Natural killer cell (primary cell): ENCODE measurements at regions not wholly inside any gene's neighbourhood (a gene's known extent, or its start where the extent isn't known, plus 50 kb on each side); places are given as distances from the start of the nearest gene placed in this dataset.

ENCODE experiments used
- ATAC-seq, 3 donors: fragments of 150-1000 bp in 2 of 3; fragments of 200-7000 bp in 1 of 3; cut with Tn5 transposase; 1 replicate in 1 of 3; 2 replicates in 2 of 3; pipeline ENCODE4 v1.10.0; 2021; ENCODE audit warnings: mild to moderate bottlenecking in 2 of 3, moderate library complexity in 2 of 3
- DNase-seq, 2 donors: peaks; one replicate each; pipeline versions ENCODE4 v3.0.0 to v3.0.0-alpha.2; 2013 to 2021; ENCODE audit warnings: mixed read lengths in 1 of 2
- H3K27ac ChIP-seq: one replicate; pipeline ENCODE4 v1.5.1; 2013; ENCODE audit warnings: mild to moderate bottlenecking, low read length
- H3K27me3 ChIP-seq: one replicate; pipeline ENCODE4 v1.6.1; 2013; ENCODE audit warnings: low read length; ENCODE audit not compliant: control insufficient read depth, insufficient read depth
- H3K36me3 ChIP-seq: one replicate; pipeline ENCODE4 v1.6.1; 2013; ENCODE audit warnings: low read length; ENCODE audit not compliant: control insufficient read depth, insufficient read depth
- H3K4me1 ChIP-seq: one replicate; pipeline ENCODE4 v1.6.1; 2013; ENCODE audit warnings: low read length; ENCODE audit not compliant: control insufficient read depth, insufficient read depth
- H3K4me3 ChIP-seq: one replicate; pipeline ENCODE4 v1.5.1; 2013; ENCODE audit warnings: low read length
- H3K9me3 ChIP-seq: one replicate; pipeline ENCODE4 v1.6.1; 2013; ENCODE audit warnings: low read length; ENCODE audit not compliant: control insufficient read depth, insufficient read depth
- H3K27ac Mint-ChIP-seq, 2 donors: one replicate each; pipeline ENCODE4 v1.8.0; 2022; ENCODE audit warnings: mild to moderate bottlenecking in 2 of 2, mixed read lengths in 2 of 2, moderate library complexity in 1 of 2
- H3K27me3 Mint-ChIP-seq, 2 donors: one replicate each; pipeline ENCODE4 v1.8.0; 2022; ENCODE audit warnings: low read depth in 2 of 2, mixed read lengths in 2 of 2
- H3K36me3 Mint-ChIP-seq: one replicate; pipeline ENCODE4 v1.8.0; 2022; ENCODE audit warnings: mixed read lengths
- H3K4me1 Mint-ChIP-seq, 2 donors: one replicate each; pipeline ENCODE4 v1.8.0; 2022; ENCODE audit warnings: mixed read lengths in 2 of 2
- H3K4me3 Mint-ChIP-seq: one replicate; pipeline ENCODE4 v1.8.0; 2022; ENCODE audit warnings: mild to moderate bottlenecking, moderate library complexity, mixed read lengths
- H3K9me3 Mint-ChIP-seq, 2 donors: one replicate each; pipeline ENCODE4 v1.8.0; 2022; ENCODE audit warnings: mixed read lengths in 2 of 2
- WGBS: methylation state at CpG from one replicate; pipeline ENCODE4 v1.1.7; 2013; ENCODE audit warnings: missing lambda C conversion rate; ENCODE audit not compliant: insufficient coverage; 5-methylcytosine and 5-hydroxymethylcytosine counted together
- intact Hi-C: fragments of 100-400 bp; cut with micrococcal nuclease; formaldehyde crosslinking; loops from one replicate; pipeline ENCODE4 v1.14.2; 2022
- TF ChIP-seq, protein P1 (sequence below): fragments of 200-600 bp; IDR thresholded peaks from one replicate; pipeline ENCODE4 v1.8.0; 2022; ENCODE audit warnings: antibody characterized with exemption

GRCh38 chr13:64066711-64067110 lies 2651.1 kb upstream of the PCDH20 start:
- DNase-seq: no peak

DNA sequence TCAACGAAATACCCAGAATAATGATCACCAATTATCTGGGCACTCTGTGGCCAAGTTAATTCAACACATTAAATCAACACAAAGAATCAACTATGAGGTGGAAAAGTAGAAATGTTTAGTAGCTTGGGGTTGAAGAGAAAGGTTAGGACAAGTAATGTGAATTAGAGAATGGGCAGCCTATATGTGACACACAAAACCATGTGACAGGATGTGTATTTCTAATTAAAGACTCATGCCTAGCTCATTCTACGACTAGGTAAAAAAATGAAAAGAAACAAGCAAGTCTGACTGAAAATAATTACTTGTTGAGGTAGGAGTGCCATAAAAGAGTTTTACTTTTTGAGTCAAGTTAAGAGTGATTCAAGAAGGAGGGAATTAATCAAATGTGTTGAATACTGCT lies 2646.0 kb upstream of the PCDH20 start:
- TF ChIP-seq, protein P1, sequence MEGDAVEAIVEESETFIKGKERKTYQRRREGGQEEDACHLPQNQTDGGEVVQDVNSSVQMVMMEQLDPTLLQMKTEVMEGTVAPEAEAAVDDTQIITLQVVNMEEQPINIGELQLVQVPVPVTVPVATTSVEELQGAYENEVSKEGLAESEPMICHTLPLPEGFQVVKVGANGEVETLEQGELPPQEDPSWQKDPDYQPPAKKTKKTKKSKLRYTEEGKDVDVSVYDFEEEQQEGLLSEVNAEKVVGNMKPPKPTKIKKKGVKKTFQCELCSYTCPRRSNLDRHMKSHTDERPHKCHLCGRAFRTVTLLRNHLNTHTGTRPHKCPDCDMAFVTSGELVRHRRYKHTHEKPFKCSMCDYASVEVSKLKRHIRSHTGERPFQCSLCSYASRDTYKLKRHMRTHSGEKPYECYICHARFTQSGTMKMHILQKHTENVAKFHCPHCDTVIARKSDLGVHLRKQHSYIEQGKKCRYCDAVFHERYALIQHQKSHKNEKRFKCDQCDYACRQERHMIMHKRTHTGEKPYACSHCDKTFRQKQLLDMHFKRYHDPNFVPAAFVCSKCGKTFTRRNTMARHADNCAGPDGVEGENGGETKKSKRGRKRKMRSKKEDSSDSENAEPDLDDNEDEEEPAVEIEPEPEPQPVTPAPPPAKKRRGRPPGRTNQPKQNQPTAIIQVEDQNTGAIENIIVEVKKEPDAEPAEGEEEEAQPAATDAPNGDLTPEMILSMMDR: no peak
- Mint-ChIP-seq H3K27me3 (no peaks in the 10 kb centered on the region), H3K27ac (no peak overlapping the region), H3K4me3 (no peak overlapping the region), H3K9me3 (peaks cover 7 to 17% of the 10 kb centered on the region in 2 donors), H3K36me3 (no peaks in the 10 kb centered on the region), H3K4me1 (no peaks in the 10 kb centered on the region)
- H3K4me1 ChIP-seq: no peaks in the 10 kb centered on the region
- no peak overlapping the region for H3K4me3 ChIP-seq
- no peak for ATAC-seq
- H3K9me3 ChIP-seq: no peaks in the 10 kb centered on the region
- 61% methylated on average over 2 of the region's 2 CpGs for WGBS
- no peaks in the 10 kb centered on the region for H3K27me3 ChIP-seq
- intact Hi-C loops: no loop called here
- DNase-seq: no peak
- H3K36me3 ChIP-seq: no peaks in the 10 kb centered on the region
- H3K27ac ChIP-seq: no peak overlapping the region

More at GRCh38 chr13:64066711-64067110, 2651.1 kb upstream of the PCDH20 start:
- Histone ChIP-seq H3K27ac (no peak overlapping the region), H3K27me3 (no peaks in the 10 kb centered on the region), H3K9me3 (no peaks in the 10 kb centered on the region), H3K4me3 (no peak overlapping the region), H3K36me3 (no peaks in the 10 kb centered on the region), H3K4me1 (no peaks in the 10 kb centered on the region)
- Mint-ChIP-seq H3K27ac (no peak overlapping the region), H3K27me3 (no peaks in the 10 kb centered on the region), H3K9me3 (peaks cover 8 to 10% of the 10 kb centered on the region in 2 donors), H3K4me1 (no peaks in the 10 kb centered on the region), H3K4me3 (no peak overlapping the region), H3K36me3 (no peaks in the 10 kb centered on the region)
- ATAC-seq: no peak
- intact Hi-C loops: no loop called here
- 0% methylated on average over 1 of the region's 2 CpGs for WGBS
- TF ChIP-seq, protein P1: no peak

DNA sequence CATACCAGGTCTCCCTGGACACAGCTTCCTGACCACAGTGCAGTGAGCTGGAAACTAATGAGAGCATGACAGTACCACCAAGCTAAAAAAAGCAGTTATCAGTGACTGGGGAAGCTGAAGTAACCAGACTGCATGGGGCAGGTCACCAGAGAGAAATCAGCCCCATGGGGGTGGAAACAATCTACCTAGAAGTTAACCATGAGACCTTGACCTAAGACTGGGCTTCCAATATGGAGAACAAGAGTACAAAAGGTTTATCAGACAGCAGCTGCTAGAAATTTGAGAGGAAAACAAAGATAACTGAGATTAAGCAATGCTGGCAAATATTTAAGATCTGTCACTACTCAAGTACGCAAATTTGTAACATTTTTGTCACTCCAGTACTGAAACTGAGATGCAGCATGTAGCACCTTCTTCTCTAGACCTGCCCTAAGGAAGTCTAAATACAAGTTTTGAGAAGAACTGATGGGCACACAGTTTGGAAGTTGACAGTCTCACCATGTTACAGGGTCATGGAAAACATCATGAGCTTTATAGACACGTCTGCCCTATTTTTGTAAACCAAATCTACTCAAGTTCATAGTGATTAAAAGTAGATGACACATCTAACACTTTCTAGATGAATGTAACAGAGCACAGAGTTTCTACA lies 2641.8 kb upstream of the PCDH20 start:
- intact Hi-C loops: no loop called here
- WGBS: 85% methylated on average over 2 of the region's 2 CpGs
- no peaks in the 10 kb centered on the region for H3K27me3 Mint-ChIP-seq
- TF ChIP-seq, protein P1: no peak
- peaks cover 9 to 17% of the 10 kb centered on the region in 2 donors for H3K9me3 Mint-ChIP-seq
- no peak overlapping the region for H3K4me3 ChIP-seq
- no peaks in the 10 kb centered on the region for H3K36me3 Mint-ChIP-seq
- H3K27ac ChIP-seq: no peak overlapping the region
- H3K27ac Mint-ChIP-seq: no peak overlapping the region
- peaks cover 4% of the 10 kb centered on the region for H3K9me3 ChIP-seq
- no peak for DNase-seq
- H3K4me1 Mint-ChIP-seq: no peaks in the 10 kb centered on the region
- no peaks in the 10 kb centered on the region for H3K36me3 ChIP-seq
- H3K4me1 ChIP-seq: no peaks in the 10 kb centered on the region
- no peak for ATAC-seq
- H3K4me3 Mint-ChIP-seq: no peak overlapping the region
- no peaks in the 10 kb centered on the region for H3K27me3 ChIP-seq

DNA sequence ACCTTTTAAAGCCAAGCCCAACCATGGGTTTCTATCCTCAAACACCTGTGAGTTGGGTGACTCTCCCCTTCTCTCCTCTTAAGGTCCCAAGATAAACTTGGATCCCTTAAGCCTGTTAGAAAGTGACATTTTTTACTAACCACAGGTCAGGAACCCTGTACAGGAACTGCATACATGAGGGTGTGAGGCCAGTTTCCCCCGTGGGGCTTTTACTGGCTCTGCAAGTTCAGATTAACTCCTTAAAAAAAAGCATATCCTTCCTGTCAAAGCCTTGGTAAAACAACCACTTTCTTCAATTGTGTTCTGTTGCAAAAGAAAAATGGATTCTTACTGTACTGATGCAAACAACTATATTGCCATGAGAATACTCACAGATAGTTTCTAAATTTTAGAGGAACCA lies 2638.7 kb upstream of the PCDH20 start:
- no peak overlapping the region for H3K4me3 Mint-ChIP-seq
- no peaks in the 10 kb centered on the region for H3K27me3 Mint-ChIP-seq
- H3K36me3 Mint-ChIP-seq: no peaks in the 10 kb centered on the region
- H3K27me3 ChIP-seq: no peaks in the 10 kb centered on the region
- H3K4me1 ChIP-seq: no peaks in the 10 kb centered on the region
- H3K4me1 Mint-ChIP-seq: no peaks in the 10 kb centered on the region
- H3K9me3 ChIP-seq: peaks cover 7% of the 10 kb centered on the region
- H3K27ac Mint-ChIP-seq: no peak overlapping the region
- peaks cover 7 to 19% of the 10 kb centered on the region in 2 donors for H3K9me3 Mint-ChIP-seq
- no peak overlapping the region for H3K27ac ChIP-seq
- 0% methylated on average over 1 of the region's 1 CpG for WGBS
- DNase-seq (no peak), ATAC-seq (no peak)
- TF ChIP-seq, protein P1: no peak
- intact Hi-C loops: no loop called here
- H3K4me3 ChIP-seq: no peak overlapping the region
- no peaks in the 10 kb centered on the region for H3K36me3 ChIP-seq
